Activated gamma-delta T cell (primary cell): ENCODE measurements at regions not wholly inside any gene's neighbourhood (a gene's known extent, or its start where the extent isn't known, plus 50 kb on each side); places are given as distances from the start of the nearest gene placed in this dataset.

ENCODE experiments used
- DNase-seq: peaks from one replicate; lab custom pipeline; 2025; lab: John Stamatoyannopoulos, UW

GRCh38 chr22:47277531-47277930, 515.1 kb downstream of the TBC1D22A start:
- DNase-seq, result no peak

- DNase-seq, result no peak
These were observed 514.5 kb downstream of the TBC1D22A start for GRCh38 chr22:47276991-47277390.

DNA sequence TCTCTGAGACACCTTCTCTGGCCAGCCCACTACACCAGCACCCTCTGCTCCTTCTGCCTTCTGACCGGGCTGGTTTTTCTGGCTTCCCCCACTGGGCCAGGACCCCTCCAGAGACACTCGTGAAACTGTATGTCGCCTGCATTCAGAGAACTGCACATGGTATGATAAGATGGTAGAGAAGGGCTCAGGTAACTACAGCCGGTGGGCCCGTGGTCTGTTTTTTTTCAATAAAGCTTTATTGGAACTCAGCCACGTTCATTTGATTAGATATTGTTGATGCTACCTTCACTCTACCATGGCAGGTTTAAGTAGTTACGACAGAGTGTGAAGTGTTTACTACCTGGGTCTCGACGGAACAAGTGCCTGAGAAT, 514.0 kb downstream of the TBC1D22A start:
- no peak for DNase-seq

DNA sequence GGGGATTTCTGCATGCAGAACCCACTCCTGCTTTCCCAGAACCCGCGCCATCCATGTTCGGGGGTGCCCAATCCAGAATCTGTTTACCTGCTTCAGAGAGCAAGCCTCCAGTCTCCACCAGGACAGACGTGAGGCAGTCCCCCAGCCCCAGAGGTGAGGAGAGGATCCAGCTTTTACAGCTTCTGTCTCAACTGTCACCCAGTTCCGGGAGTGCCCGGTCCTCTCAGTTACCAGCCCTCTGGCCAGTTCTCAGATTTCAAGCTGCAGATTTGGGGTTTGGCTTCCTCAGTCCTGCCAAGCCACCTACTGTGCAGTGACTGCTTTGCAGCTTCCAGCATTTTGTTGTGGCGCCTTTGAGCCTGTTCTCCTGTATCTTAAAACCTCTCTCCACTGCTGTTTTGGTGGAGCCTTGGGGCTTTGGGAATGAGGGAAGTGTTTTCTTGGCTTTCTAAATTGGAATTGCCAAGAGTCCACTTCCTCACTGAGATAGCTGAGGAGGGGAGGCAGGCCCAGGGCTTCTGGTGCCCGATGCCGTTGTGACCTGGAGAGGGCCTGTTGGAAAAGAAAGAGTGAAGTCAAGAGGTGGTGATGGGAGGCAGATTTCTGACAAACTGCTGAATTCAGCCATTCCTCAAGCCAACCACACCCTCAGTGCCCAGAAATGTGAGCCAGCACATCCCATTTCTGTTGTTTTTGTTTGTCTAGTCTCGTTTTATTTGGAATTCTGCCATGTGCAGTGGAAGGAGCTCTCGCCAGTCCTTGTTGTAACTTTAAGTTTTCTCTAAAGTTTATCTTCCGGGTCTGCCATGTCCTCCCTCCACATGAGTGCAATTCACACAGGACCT, 513.4 kb downstream of the TBC1D22A start:
- no peak for DNase-seq

GRCh38 chr22:47274196-47274595, 511.7 kb downstream of the TBC1D22A start:
- DNase-seq, result no peak

DNA sequence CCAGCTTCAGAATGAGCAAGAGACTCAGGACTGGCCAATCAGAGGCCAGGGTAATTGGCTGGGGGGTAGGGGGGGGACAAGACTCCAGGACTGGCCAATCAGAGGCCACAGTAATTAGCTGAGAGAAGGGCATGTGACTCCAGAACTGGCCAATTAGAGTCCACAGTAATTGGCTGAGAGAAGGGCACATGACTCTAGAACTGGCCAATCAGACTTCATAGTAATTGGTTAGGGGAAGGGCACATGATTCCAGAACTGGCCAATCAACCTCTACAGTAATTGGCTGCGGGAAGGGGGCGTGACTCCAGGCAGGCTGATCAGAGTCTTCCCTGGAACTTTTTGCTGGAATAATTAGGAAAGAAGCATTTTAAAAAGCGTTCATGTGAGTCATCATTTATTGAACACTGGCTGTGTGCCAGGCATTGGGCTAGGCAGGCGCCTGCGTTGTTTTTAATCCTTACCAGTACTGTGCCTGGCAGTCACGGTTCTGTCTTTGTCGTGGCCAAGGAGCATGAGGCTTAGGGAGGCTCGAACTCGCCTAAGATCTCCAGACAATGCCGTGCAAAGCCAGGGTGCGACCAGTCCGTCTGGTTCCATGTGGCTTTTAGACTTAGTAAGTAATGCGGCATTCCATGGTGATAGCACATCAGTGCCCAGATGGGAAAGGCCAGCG, 508.1 kb downstream of the TBC1D22A start:
- DNase-seq, result no peak

GRCh38 chr22:47269516-47270088, 507.2 kb downstream of the TBC1D22A start:
- no peak for DNase-seq

GRCh38 chr22:47267513-47268282, 505.2 kb downstream of the TBC1D22A start:
- DNase-seq, result no peak

DNA sequence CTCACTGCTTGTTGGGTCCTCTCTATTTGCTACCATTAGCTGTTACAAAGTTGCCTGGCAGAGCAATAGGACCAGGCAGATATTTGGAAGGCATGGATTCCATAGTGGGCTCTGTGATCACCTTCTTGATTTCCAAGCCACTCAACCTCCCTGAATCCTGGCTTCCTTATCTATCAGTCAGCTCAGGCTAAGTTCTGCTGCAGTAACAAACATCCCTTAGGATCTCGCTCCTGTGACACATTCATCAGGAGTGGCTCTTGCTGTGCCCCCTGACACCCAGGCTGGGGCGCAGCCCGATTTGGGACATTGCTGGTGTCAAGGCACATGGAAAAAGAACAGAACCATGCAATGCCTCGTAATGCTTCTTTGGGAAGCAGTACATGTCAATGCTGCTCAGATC, 503.9 kb downstream of the TBC1D22A start:
- DNase-seq, result no peak

DNA sequence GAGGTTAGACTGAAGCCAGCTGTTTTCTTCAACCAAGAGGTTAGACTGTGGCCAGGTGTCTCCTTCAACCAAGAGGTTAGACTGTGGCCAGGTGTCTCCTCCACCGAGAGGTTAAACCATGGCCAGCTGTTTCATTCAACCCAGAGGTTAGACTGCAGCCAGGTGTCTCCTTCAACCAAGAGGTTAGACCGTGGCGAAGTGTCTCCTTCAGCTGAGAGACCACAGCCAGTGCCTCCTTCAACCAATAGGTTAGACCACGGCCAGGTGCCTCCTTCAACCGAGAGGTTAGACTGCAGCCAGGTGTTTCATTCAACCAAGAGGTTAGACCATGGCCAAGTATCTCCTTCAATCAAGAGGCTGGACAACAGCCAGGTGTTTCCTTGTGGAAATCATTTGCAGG, 498.1 kb downstream of the TBC1D22A start:
- DNase-seq, result no peak

GRCh38 chr22:47259990-47260389, 497.5 kb downstream of the TBC1D22A start:
- no peak for DNase-seq

DNA sequence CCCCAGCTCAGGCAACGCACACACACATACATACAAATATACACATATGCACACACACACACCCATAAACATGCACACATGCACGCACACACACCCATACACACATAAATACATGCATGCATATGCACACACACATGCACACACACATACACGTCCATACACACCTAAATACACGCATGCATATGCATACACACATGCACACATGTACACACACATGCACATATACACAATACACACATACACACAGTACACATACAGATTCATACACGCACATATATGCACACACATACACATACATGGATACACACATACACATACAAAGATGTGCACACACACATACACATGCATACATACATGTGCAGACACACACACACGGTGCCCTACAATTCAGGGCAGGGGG, 496.6 kb downstream of the TBC1D22A start:
- DNase-seq, result no peak

DNA sequence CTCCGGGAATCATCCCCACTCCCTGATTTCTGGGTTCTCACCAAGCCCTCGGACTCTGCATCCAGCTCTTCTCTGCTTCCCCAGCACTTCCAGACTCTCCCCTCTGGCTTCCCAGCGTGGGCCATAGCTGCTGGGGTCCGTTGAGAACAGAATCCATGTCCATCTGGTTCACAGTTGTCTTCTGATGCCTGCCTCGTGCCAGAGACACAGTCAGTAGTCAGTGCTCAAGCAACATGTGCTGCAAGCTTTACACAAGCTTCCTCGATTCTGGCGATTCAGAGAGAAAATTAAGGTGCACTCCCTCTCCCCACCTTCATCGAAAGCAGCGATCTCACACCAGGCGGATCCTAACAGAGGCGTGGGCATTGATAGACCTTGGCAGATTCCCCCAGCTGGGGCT, 495.5 kb downstream of the TBC1D22A start:
- DNase-seq, result no peak

- no peak for DNase-seq
These were observed 495.1 kb downstream of the TBC1D22A start for GRCh38 chr22:47257566-47257965.

DNA sequence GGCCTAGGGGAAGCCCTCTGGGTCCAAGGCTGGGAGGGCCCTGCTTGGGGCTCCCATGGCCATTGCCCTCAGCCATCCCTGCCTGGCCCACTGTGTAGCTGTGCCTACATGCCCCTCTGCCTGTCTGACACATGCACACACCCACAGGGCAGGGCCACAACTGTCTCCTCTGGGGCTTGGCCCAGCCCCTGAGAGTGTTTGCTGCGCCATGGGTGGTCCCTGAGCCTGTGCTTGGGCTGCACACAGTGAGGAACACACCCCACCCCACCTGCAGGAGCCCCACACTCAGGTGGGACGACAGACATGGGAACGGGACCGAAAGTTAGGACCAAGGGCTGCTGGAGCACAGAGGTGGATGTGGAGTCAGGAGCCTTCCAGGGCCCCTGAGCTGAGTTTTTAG, 489.5 kb downstream of the TBC1D22A start:
- no peak for DNase-seq

DNA sequence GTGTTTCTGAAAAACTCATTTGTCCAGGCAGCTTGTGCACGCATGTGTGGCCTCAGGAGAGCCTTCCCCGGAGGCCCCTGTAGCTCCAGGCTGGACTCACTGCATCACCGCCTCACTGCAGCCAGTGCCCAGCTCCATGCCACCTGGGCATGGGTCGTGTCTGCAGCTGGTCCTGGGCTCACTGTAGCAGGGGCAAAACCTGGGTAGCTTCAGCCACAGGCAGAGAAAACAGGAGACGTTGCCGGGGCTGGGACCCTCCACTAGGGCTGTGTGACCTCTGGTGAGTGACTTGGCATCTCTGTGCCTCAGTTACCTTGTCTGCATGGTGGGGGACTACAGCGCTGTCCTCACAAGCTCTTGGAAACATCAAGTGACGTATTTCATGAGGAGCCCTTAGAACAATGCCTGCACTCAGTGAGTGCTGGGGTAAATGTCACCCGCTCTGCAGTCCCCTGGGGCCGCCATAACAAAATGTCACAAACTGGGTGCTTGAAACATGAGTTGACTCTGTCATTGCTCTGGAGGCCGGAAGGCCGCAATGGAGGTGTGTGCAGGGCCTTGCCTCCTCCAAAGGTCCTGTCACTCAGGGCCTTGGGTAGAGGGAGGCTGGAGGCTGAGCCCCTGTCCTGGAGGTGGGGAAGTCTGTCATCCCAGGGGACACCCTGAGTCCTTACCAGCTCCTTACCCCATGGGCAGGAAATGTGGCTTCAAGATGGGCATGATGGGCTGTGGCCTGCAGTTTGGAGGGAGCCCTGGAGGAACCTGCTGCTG, 488.7 kb downstream of the TBC1D22A start:
- DNase-seq, result no peak

DNA sequence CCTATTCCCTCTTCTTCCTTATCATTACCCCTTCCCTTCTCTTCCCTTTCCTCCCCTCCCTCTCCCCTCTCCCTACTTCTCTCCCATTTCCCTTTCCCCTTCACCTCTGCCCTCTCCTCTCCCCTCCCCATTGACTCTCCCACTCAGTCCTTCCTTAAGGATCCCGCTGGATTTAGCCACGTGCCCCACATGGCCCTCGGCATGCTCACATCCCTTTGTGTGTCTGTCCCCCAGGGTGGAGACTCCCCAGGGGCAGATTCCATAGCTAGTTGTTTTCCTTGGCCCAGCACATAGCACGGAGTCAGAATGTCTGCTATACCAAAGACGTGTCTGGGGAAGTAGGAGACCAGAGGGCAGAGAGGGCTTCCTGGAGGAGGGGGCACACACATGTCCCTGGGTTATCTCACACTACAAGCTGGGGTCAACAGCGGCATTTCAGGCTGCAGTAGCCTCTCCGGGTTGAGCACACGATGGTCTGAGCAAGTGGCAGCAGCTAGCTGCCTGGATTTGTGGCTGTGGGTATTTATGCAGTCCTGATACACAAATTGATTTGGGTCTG, 487.0 kb downstream of the TBC1D22A start:
- no peak for DNase-seq

DNA sequence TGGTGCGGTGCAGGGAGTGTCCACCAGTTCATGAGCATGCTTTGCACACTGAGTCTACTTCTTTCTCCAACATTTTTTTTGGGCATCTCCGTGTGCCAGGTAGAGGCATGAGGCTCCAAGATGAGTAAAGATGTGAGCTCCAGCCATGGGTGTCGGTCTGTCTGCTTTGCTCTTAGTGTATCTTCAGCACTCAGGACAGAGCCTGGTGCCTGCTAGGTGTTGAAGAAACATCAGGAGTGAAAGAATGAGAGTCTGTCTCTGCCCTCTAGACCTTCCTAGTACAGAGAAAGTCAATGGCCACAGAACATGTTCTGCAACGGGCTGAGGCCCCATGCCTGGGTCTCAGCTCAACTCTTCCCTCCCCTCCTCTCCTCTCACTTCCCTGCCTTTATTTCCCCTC, 486.5 kb downstream of the TBC1D22A start:
- no peak for DNase-seq

GRCh38 chr22:47247579-47248240, 485.3 kb downstream of the TBC1D22A start:
- no peak for DNase-seq

DNA sequence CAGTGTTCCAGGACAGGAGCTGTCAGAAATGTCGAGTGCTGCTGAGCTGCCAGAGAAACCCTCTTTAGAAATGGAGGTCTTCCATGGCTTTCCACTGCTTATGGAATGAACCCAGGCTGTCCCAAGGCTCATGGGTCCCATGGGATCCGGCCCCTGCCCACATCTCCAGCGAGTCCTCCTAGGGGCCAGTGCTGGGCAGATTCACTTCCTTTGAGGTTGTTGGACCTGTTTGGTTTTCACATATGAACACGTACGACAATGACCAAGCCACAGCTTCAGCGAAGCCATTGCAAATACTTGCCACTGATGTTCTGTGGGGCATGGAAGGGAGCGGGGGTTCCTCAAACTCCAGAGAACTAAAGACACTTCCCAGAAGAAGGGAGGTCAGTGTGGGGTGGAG, 483.3 kb downstream of the TBC1D22A start:
- DNase-seq, result no peak

DNA sequence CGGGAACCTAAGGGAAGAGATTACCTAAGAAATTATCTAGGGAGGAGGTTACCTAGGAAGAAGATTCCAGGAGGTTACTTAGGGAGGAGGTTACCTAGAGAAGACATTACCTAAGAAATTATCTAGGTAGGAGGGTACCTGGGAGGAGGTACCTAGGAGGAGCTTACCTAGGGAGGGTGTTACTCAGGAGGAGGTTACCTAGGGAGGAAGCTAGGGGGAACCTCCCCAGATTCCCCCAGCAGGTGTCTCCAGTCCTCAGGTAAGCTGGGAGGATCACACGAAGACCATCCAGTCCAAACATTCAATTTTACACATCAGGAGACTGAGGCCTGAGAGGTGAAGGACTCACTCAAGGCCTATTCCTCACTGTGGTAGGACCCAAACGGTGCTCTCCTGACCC, 482.8 kb downstream of the TBC1D22A start:
- no peak for DNase-seq
